Endodermal cell (in vitro differentiated cells): ENCODE measurements at regions not wholly inside any gene's neighbourhood (a gene's known extent, or its start where the extent isn't known, plus 50 kb on each side); places are given as distances from the start of the nearest gene placed in this dataset.

Experiments
- DNase-seq: peaks from one replicate; pipeline ENCODE4 v3.0.0-alpha.2; 2017
- H3K27ac ChIP-seq: 2 replicates; pipeline ENCODE4 v1.5.1; 2013; ENCODE audit warnings: mild to moderate bottlenecking, low read depth, low read length, moderate library complexity
- H3K27me3 ChIP-seq: 2 replicates; pipeline ENCODE4 v1.6.1; 2013; ENCODE audit warnings: mild to moderate bottlenecking, low read length, moderate library complexity; ENCODE audit not compliant: insufficient read depth, control insufficient read depth, poor library complexity, severe bottlenecking
- H3K36me3 ChIP-seq: 2 replicates; pipeline ENCODE4 v1.7.0; 2013; ENCODE audit warnings: mild to moderate bottlenecking, low read length, moderate library complexity; ENCODE audit not compliant: control insufficient read depth, insufficient read depth
- H3K4me1 ChIP-seq: one replicate; pipeline ENCODE4 v1.7.0; 2013; ENCODE audit warnings: low read length; ENCODE audit not compliant: control insufficient read depth, insufficient read depth
- H3K4me3 ChIP-seq: 2 replicates; pipeline ENCODE4 v1.5.1; 2013; ENCODE audit warnings: mild to moderate bottlenecking, low read length, moderate library complexity
- H3K9ac ChIP-seq: 2 replicates; pipeline ENCODE4 v1.6.1; 2013; ENCODE audit warnings: mild to moderate bottlenecking, low read length, moderate library complexity; ENCODE audit not compliant: poor library complexity, severe bottlenecking; ENCODE audit errors: extremely low read depth
- H3K9me3 ChIP-seq: 2 replicates; pipeline ENCODE4 v1.6.1; 2013; ENCODE audit warnings: mild to moderate bottlenecking, low read length, moderate library complexity; ENCODE audit not compliant: control insufficient read depth
- H3K27ac Mint-ChIP-seq: 2 replicates; pipeline ENCODE4 v1.8.0; 2020; ENCODE audit warnings: mixed read lengths
- H3K27me3 Mint-ChIP-seq: 2 replicates; pipeline ENCODE4 v1.8.0; 2021; ENCODE audit warnings: mild to moderate bottlenecking, mixed read lengths; ENCODE audit not compliant: insufficient read depth
- H3K36me3 Mint-ChIP-seq: 2 replicates; pipeline ENCODE4 v1.8.0; 2020; ENCODE audit warnings: low read depth, mixed read lengths
- H3K4me1 Mint-ChIP-seq: 2 replicates; pipeline ENCODE4 v1.8.0; 2020; ENCODE audit warnings: mixed read lengths
- H3K4me3 Mint-ChIP-seq: 2 replicates; pipeline ENCODE4 v1.8.0; 2020; ENCODE audit warnings: mild to moderate bottlenecking, moderate library complexity, mixed read lengths
- H3K9me3 Mint-ChIP-seq: 2 replicates; pipeline ENCODE4 v1.8.0; 2020; ENCODE audit warnings: mild to moderate bottlenecking, mixed read lengths
- WGBS, 2 experiments: methylation state at CpG; one replicate each; pipeline versions ENCODE4 v1.1.5 to v1.1.7; 2013; ENCODE audit warnings: missing lambda C conversion rate in 2 of 2, mixed read lengths in 1 of 2; ENCODE audit not compliant: insufficient coverage in 1 of 2, insufficient read length in 1 of 2; 5-methylcytosine and 5-hydroxymethylcytosine counted together
- TF ChIP-seq, protein P1 (sequence below): fragments of 200-600 bp; sonication (generic); conservative IDR thresholded peaks from 2 replicates; pipeline ENCODE4 v1.5.0; 2021; ENCODE audit warnings: antibody characterized with exemption, mild to moderate bottlenecking

- H3K4me3 ChIP-seq, result no peak overlapping the region
- no peak for DNase-seq
- H3K27me3 ChIP-seq, result no peaks in the 10 kb centered on the region
- Mint-ChIP-seq H3K27ac (no peak overlapping the region), H3K36me3 (no peaks in the 10 kb centered on the region), H3K27me3 (no peaks in the 10 kb centered on the region), H3K4me3 (no peak overlapping the region), H3K9me3 (no peaks in the 10 kb centered on the region), H3K4me1 (peaks cover 5% of the 10 kb centered on the region)
- no peaks in the 10 kb centered on the region for H3K36me3 ChIP-seq
- no peaks in the 10 kb centered on the region for H3K9me3 ChIP-seq
- WGBS, 2 experiments, result 95 to 97% methylated on average over 9 to 11 of the region's 11 CpGs
- no peaks in the 10 kb centered on the region for H3K4me1 ChIP-seq
- no peak overlapping the region for H3K9ac ChIP-seq
- H3K27ac ChIP-seq, result no peak overlapping the region
- TF ChIP-seq, protein P1, sequence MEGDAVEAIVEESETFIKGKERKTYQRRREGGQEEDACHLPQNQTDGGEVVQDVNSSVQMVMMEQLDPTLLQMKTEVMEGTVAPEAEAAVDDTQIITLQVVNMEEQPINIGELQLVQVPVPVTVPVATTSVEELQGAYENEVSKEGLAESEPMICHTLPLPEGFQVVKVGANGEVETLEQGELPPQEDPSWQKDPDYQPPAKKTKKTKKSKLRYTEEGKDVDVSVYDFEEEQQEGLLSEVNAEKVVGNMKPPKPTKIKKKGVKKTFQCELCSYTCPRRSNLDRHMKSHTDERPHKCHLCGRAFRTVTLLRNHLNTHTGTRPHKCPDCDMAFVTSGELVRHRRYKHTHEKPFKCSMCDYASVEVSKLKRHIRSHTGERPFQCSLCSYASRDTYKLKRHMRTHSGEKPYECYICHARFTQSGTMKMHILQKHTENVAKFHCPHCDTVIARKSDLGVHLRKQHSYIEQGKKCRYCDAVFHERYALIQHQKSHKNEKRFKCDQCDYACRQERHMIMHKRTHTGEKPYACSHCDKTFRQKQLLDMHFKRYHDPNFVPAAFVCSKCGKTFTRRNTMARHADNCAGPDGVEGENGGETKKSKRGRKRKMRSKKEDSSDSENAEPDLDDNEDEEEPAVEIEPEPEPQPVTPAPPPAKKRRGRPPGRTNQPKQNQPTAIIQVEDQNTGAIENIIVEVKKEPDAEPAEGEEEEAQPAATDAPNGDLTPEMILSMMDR, result no peak
Observed at GRCh38 chr3:63097396-63097795, 180.7 kb upstream of the SYNPR start.

DNA sequence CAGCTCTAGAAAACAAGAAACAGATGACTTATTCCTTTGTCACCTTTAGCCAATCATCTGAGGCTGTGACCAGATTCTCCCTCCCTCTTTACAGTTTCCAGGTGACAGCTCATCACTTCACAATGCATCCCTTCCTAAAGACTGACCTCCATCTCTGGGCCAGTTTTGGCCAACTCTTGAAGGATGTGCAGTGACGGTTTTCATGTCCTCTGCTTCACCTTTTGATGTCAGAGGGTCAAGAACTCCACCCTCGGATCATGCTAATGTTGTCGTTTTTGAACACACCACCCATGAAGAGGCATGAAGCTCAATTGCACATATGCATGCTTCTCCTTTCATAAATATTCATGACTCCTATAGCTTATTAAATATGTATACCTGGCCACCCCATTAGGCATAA, 161.2 kb upstream of the SYNPR start:
- Histone ChIP-seq H3K9ac (no peak overlapping the region), H3K4me1 (no peaks in the 10 kb centered on the region), H3K36me3 (no peaks in the 10 kb centered on the region), H3K27me3 (no peaks in the 10 kb centered on the region), H3K4me3 (no peak overlapping the region), H3K9me3 (peaks cover 11% of the 10 kb centered on the region), H3K27ac (no peak overlapping the region)
- Mint-ChIP-seq H3K4me3 (no peak overlapping the region), H3K27me3 (no peaks in the 10 kb centered on the region), H3K9me3 (peaks cover 22% of the 10 kb centered on the region), H3K27ac (no peak overlapping the region), H3K4me1 (peaks cover under 1% of the 10 kb centered on the region), H3K36me3 (peaks cover 10% of the 10 kb centered on the region)
- 87 to 100% methylated on average over 3 of the region's 3 CpGs for WGBS, 2 experiments
- TF ChIP-seq, protein P1, result no peak
- DNase-seq, result no peak

- Mint-ChIP-seq H3K27me3 (peaks cover 3% of the 10 kb centered on the region), H3K9me3 (no peaks in the 10 kb centered on the region), H3K4me3 (no peak overlapping the region), H3K27ac (no peak overlapping the region), H3K36me3 (no peaks in the 10 kb centered on the region), H3K4me1 (peaks cover 26% of the 10 kb centered on the region)
- DNase-seq, result no peak
- H3K36me3 ChIP-seq, result no peaks in the 10 kb centered on the region
- H3K4me1 ChIP-seq, result peaks cover 3% of the 10 kb centered on the region
- no peak overlapping the region for H3K27ac ChIP-seq
- H3K27me3 ChIP-seq, result no peaks in the 10 kb centered on the region
- 87 to 90% methylated on average over 2 to 3 of the region's 3 CpGs for WGBS, 2 experiments
- no peaks in the 10 kb centered on the region for H3K9me3 ChIP-seq
- H3K4me3 ChIP-seq, result no peak overlapping the region
- TF ChIP-seq, protein P1, result no peak
- no peak overlapping the region for H3K9ac ChIP-seq
Observed at GRCh38 chr3:63124090-63124489, 154.0 kb upstream of the SYNPR start.
